ENCODE measurements at regions not wholly inside any gene's neighbourhood (a gene's known extent, or its start where the extent isn't known, plus 50 kb on each side); places are given as distances from the start of the nearest gene placed in this dataset.

DNA sequence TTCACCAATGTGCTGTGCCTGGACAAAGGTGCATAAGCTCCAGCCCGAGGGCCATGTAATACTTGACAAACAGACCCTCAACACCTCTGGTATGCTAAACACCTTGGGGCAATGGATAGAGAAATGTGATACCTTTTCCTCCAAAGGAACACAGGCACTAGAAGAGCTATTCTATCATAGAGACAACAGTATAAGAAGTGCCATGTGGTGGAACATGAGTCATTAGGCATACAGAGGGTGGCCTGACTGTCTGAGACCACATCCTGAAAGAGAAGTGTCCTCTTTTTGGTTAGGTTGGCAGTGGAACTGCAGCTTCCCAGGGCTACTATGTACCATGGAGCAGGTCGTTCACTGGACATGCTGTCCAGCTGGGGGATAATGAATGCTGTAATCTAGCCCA is 153.9 kb downstream of the INSIG2 start:
- TF ChIP-seq, protein P1, sequence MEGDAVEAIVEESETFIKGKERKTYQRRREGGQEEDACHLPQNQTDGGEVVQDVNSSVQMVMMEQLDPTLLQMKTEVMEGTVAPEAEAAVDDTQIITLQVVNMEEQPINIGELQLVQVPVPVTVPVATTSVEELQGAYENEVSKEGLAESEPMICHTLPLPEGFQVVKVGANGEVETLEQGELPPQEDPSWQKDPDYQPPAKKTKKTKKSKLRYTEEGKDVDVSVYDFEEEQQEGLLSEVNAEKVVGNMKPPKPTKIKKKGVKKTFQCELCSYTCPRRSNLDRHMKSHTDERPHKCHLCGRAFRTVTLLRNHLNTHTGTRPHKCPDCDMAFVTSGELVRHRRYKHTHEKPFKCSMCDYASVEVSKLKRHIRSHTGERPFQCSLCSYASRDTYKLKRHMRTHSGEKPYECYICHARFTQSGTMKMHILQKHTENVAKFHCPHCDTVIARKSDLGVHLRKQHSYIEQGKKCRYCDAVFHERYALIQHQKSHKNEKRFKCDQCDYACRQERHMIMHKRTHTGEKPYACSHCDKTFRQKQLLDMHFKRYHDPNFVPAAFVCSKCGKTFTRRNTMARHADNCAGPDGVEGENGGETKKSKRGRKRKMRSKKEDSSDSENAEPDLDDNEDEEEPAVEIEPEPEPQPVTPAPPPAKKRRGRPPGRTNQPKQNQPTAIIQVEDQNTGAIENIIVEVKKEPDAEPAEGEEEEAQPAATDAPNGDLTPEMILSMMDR (IDR thresholded peaks at IDR 0.05; ENCODE audit: extremely low read depth, missing control alignments): no peak
- no peak for DNase-seq (ENCODE audit: low spot score)

- TF ChIP-seq, protein P1 (IDR thresholded peaks at IDR 0.05; ENCODE audit: extremely low read depth, missing control alignments): no peak
- DNase-seq (ENCODE audit: low spot score): no peak
These were observed 152.9 kb downstream of the INSIG2 start for GRCh38 chr2:118241128-118241527.

DNA sequence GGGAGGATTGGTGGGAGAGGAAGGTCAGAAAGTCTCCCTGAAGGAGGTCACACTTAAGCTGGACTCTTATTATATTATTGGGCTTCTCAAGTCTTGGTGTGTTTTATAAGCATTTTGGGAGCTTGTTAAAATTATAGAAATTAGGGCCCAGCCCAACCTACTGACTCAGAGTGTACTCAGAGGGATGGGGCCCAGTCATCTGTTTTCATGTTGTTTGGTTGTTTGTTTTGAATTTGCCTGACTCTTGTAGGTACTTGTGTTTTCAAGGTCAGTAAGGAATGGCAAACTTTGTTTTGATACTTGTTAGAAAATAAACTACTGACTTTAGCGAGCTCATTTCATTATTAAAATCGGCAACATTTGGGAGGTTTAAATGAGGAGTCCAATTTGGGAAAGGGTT is 152.0 kb downstream of the INSIG2 start:
- TF ChIP-seq, protein P1 (IDR thresholded peaks at IDR 0.05; ENCODE audit: extremely low read depth, missing control alignments): no peak
- no peak for DNase-seq (ENCODE audit: low spot score)

DNA sequence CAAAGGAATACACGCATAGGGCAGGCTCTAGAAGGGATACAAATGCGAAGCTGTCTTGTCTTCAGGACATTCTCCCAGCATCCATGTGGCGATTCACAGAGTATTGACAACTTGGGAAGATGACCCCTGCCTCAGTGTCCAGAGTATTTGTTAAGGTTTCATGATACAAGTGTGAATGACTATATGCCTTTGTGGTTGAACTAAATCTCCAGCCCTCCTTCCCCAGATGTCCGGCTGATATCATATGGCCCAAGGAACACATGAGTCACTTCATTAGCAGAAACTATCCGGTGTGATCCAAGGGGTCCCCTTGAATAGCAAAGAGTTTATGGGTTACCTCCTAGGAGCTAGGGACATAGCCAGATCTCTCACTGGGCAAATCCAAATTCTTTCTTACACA is 151.0 kb downstream of the INSIG2 start:
- TF ChIP-seq, protein P1 (IDR thresholded peaks at IDR 0.05; ENCODE audit: extremely low read depth, missing control alignments): no peak
- no peak for DNase-seq (ENCODE audit: low spot score)

DNA sequence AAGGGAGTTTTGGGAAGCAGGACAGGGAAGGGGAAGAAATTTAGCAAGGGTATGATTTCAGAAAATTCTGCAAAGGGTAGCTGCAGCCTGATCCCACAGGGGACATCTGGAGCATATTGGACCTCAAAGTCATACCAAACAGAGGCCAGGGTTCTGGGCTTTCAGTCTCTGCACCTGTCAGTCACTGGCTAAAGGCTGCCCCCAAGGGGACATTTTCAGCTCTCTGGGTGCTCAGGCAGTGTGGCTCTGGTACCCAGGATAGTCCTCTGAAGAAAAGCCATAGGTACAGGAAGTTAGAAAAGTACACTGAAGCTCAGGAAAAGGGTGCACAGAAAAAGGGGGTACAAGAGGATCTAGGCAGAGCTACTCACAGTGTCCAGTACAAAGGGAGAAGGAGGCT is 149.2 kb downstream of the INSIG2 start:
- TF ChIP-seq, protein P1 (IDR thresholded peaks at IDR 0.05; ENCODE audit: extremely low read depth, missing control alignments): no peak
- no peak for DNase-seq (ENCODE audit: low spot score)

DNA sequence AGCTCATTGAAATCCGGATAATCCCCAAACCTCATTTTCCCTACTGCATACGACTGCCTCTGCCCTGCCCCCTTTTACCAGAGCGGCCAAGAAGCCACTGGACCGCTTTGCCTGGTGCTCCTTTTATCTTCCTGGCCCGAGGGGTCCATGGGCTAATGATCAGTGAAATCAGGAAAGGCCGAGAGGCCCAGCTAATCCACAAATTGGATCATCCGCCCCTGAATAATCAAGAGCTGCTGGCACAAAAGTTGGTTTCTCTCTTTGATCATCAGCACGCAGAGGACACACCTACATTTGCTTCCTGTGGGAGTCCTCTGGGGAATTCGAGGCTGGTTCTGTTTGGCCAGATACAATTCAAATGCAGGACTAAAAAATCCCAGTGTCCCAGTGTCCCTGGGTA is 144.5 kb downstream of the INSIG2 start:
- DNase-seq (ENCODE audit: low spot score): no peak
- TF ChIP-seq, protein P1 (IDR thresholded peaks at IDR 0.05; ENCODE audit: extremely low read depth, missing control alignments): no peak

GRCh38 chr2:118232391-118232790 is 144.1 kb downstream of the INSIG2 start:
- DNase-seq (ENCODE audit: low spot score): no peak
- TF ChIP-seq, protein P1 (IDR thresholded peaks at IDR 0.05; ENCODE audit: extremely low read depth, missing control alignments): no peak
